HG03025 (cell line): ENCODE measurements at regions not wholly inside any gene's neighbourhood (a gene's known extent, or its start where the extent isn't known, plus 50 kb on each side); places are given as distances from the start of the nearest gene placed in this dataset.
A peak's percentile ranks its signal among the peaks of the same experiment; 100 is the strongest.
"Not testable (repeated sequence)": the region's sequence is repeated elsewhere in the genome, so short reads cannot be mapped to it uniquely, and the experiment has no call there.

Experiments
- ATAC-seq: cut with Tn5 transposase; IDR thresholded peaks from one replicate; pipeline ENCODE4 v1.9.1; 2021; ENCODE audit warnings: mild to moderate bottlenecking, moderate library complexity; ENCODE audit not compliant: unreplicated experiment, low FRiP score

DNA sequence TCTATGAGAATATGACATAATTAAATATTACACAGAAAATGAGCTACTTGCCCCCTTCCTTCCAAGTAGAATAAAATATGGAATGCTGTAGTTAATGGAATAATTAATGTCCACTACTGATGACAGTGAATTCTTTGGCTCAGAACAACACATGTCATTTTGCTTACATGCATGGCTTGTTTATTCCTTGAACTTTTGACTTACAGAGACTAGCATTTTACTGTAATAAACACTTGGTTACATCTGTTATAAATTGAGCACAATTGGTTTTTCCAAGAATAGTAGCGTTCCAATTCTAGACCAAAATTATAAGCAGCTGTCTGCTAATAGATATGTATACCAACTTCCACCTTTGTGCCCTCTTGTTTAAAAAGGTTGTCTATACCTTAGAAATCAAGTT, 286.7 kb downstream of the OTUD1 start:
- no peak for ATAC-seq

DNA sequence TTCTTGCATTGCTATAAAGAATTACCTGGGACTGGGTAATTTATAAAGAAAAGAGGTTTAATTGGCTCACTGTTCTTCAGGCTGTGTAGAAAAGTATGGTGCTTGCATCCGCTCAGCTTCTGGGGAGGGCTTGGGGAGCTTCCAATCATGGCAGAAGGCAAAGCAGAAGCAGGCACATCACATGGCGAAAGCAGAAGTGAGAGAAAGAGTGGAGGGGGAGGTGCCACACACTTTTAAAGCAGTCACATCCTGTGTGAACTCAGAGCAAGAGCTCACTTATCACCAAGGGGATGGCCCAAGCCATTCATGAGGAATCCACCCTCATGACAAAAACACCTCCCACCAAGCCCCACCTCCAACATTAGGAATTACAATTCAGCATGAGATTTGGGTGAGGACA, 303.5 kb downstream of the OTUD1 start:
- peak; percentile 85 for ATAC-seq

DNA sequence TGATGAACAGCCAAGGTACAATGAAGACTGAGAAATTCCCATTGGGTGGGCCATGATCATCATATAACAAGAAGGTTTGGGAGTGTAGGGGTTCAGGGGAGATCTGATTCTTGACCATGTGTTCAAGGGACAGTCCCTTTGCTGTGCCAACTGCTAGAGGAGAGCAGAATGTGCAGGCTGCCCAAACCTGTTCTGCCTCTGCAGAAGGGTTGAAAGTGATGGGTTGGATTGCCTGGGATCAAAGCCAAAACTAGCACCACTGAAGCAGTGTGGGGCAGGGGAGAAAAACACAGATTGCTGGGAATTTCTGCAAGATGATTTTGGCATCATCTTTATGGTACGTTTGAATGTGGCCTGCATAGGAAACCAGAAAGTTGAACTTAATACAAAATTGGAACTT, 303.9 kb downstream of the OTUD1 start:
- no peak for ATAC-seq

DNA sequence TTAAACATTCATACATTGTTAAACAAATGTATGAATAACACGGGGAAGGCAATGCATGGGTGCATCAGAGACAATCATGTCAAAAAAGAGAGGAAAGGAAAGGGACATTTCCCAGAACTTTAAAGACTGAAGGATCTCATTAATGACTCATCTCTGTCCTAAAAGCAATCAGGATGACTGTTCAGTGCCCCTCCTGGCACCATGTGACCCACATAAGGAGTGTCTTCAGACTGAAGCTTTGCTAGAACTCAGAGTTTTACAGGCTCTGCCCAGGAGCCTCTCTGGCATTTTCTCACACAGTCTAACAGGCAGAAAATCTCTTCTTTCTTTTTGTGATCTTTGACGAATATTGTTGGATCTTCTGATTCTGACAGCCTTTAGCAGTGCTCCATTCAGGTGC, 315.3 kb downstream of the OTUD1 start:
- no peak for ATAC-seq

DNA sequence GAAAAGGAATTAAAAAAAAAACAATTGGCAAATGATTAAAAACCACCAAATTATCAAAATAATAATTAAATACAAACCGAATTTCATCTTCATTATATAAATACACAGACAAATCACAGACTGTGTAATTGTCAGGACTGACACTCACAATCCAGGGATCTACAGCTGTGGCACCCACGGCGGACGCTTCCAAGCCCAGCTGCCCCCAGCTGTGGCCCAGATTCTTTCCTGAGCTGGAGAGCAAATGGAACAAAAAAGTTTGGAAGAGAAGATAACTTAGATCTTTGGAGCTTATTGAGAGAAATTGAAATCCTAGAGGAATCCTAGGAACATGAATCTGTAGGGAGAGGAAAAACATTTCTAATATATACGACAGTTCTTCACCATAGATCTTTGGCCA, 316.1 kb downstream of the OTUD1 start:
- no peak for ATAC-seq

DNA sequence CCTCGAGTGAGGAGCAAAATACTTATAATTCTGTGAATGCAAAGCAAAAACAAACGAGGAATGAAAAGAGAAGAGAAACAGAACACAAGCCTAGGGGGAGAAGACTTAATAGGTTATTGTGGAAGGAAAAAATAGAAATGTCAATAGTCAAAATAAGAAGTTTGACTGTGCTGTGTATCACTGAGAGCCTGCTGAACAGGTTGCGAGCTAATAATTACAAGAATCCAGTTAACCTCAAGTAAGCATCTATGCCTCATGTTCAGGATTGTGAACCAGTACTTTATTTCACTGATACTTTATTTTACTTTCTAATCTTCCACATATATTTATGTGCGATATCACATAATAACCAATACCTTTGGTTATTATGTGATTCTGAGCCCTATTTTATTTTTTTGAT, 316.7 kb downstream of the OTUD1 start:
- ATAC-seq = no peak

DNA sequence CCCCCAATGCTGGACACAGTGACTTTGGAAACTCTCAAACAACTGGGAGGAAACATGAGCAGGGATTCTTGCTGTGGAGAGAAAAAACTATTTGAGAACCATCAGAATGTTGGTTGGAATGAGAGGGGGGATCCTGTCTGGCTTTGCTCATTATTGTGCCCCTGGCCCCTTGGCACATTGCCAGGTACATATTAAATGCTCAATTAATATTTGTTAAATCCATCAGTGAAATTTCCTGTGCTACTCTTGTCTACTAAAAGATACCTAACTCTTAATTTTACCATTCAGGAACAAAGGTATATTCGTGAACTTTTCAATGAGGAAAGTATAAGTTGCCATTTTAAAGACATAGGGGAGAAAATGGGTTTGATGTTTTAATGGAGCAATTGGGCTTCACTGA, 329.4 kb downstream of the OTUD1 start:
- ATAC-seq = no peak

DNA sequence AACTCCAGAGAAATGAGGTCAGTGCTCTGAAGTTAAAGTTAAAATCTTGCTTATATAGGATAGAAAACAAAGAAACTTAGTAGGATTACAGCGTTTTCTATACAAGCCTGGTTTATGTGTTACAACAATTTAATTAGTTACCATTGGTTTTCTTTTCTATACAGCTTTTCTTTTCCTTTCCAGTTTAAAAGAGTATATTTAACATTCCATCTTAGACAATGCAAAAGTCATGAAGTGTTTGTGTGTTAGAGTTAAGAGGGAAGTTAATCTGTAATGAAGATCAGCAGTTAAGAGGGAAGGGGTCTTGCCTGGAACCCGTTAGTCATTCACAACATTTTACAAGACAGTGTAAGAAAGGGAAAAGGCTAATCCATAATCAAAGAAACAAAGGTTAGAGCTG, 338.3 kb downstream of the OTUD1 start:
- no peak for ATAC-seq

DNA sequence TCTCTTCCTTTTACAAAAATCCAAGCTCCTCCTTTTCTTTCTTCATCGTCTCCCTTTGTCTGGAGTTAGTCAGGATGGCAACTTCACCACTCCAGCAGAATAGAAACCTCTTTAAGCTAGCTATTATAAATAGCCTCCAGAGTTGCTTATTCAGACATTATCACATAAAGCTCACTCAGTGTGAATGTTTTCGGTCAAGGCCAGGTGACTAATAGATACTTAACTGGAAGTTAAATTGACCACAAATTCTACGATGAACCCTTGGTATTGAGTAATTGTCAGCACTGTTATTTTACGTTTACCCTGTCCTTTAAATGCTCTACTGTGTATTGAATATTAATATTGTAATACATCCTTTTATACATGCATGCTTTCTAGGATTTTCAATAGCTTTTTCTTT, 340.4 kb downstream of the OTUD1 start:
- ATAC-seq = no peak

DNA sequence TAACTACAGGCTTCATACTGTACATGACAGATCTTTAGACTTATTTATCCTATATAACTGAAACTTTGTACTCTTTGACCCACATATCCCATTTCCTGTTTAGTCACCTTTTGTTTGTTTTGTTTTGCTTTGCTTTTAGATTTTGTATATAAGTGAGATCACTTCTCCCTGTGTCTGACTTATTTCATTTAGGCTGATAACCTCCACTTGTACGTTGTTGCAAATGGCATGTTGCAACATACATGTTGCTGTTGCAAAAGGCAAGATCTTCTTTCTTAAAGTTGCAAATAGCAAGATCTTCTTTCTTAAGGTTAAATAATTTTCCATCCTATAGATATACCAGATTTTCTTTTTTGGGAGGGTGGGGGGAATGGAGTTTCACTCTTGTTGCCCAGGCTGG, 341.5 kb downstream of the OTUD1 start:
- no peak for ATAC-seq

DNA sequence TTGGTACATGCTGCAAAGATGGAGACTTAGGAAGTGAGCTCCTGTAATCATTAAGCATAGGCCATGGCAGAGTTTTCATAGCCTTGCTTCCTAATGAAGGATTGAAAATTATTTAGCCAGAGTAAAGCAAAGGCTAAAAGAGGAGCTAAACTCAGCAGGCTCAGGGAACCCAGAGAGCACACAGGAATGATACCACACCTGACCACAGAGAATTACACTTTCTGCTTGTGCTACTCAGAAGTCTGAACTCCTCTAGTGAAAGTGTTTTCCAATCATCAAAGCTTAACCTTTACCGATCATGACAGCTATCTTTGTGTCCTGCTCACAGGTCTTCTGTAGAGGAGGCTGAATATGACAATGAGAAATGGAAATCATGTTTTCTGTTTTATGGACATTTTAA, 347.7 kb downstream of the OTUD1 start:
- no peak for ATAC-seq

DNA sequence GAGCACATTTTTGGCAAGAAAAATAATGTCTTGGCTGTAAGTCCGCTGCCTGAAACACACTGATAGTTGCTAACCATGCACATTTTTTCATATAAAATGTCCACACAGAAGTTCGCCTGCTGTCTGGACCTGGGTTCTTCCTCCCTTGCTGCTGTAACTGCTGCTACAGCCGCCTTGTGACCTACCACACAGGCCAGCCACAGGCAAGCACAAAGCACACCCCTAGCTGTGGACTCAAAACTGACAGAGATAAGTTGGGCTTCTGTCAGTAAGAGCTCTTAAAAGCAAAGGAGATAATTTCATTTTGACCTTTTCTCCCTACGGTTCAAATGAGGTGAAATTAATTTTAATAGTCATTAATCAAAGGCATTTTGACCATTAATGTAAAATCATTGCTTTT, 354.7 kb downstream of the OTUD1 start:
- no peak for ATAC-seq

DNA sequence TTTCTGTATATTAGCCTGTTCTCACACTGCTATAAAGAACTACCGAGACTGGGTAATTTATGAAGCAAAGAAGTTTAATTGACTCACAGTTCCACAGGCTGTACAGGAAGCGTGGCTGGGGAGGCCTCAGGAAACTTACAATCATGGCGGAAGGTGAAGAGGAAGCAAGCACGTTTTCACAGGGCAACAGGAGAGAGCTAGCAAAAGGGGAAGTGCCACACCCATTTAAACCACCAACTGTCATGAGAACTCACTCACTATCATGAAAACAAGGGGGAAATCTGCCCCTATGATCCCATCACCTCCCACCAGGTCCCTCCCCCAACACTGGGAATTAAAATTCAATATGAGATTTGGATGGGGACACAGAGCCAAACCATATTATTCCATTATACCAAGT, 358.6 kb downstream of the OTUD1 start:
- ATAC-seq = not testable (repeated sequence)

DNA sequence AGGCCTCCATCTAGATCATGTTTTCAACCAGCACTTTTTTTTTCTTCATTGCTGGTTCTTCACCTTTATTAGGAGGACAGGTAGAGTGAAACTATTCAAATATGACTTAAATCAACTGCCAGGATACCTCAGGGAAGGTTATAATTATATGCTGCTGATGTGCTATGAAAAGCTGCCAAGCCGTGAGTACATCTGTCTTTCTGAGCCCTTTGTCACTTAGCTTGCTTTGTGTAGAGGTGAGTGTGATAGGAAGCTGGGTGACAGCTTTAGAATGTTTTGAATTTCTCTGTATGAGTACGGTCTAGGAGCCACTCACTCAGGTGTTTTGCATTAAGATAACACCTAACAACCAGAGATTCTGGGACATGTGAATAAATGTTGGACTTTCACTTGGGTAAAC, 365.2 kb downstream of the OTUD1 start:
- no peak for ATAC-seq

DNA sequence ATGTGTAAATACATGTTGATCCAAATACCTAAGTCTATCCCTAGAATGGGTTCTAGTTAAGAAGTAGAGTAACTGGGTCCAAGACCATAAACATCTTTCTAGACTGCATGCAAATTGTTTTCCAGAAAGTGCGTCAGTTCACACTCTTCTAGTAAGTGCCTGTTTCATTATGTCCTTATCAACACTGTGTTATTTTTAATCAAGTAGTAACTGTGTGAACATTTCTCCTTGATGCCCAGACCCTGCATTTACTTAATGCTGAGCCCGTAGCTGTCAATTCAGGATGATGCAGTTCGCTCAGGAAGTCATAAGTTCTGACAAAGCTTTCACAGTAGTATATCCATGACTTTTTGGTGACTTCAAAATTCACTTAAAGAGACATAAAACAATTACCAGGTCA, 374.8 kb downstream of the OTUD1 start:
- ATAC-seq = no peak

DNA sequence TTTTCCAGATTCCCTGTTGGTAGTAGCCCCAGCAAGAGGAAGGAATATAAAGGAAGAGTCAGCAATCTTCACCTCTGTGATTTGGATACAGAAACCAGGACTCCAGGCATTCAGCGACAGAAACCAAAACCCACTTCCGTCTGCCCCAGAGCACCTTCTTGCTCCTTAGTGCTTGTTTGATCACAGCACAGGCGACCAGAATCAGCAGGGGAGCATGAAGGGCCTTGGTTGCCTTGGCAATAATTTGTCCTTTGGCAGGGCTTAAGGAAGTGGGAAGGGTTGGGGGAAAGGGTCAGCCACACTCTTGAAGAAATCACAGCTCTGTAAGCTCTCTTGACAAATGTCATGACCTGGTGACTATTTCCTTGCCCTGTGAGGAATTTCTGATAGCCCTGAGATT, 379.6 kb downstream of the OTUD1 start:
- no peak for ATAC-seq

DNA sequence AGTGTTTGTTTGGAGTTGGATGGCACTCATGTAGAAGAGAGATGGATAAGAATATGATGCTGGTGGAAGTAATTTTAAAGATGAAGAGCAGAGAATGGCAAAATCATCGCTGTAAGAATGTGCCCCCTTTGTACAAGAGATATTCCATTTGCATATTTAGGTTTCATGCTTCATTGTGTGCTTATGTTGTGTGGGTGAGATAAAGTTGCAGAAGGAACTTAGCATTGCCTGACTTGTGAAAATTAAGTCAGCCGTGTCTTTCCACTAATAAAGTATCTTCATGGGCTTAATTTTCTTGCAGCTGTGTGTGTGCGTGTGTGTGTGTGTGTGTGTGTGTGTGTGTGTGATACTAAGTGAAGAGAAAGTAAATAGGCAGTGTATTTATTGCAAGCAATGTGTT, 381.9 kb downstream of the OTUD1 start:
- no peak for ATAC-seq

DNA sequence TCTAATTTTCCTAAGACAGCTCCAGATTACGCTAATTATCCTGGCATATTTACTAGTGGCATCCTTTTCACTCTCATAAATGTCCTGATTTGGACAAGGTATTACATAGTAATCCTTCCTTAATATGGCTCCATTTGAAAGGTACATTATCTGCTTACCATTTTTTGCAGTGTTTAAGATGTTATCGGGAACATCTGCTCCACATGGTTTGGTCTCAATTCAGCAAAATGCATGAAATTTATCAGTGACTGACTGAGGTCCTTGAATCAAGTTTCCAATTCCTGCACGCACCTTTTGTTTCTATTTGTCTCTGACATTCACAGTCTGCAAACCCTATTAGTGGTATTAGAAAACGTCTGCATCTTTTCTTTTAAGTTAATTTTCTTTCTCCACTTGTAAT, 384.1 kb upstream of the KIAA1217 start:
- no peak for ATAC-seq

DNA sequence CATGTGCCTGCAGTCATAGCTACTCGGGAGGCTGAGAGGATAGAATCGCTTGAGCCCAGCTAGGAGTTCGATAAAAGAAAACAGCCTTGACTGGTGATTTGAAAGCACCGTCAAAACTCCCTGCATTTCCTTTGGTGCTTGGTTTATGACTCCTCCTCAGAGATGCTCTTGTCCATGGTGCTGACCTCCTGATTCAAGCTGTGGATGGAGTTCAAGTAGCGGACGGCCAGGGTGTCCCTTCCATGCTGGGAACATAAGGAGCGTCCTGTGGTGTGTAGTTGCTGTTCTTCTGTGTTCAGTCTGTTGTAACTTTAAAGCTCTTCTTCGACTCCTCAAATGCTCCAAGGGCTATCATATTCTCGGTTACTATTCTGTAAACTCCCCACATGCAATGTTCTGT, 382.5 kb upstream of the KIAA1217 start:
- no peak for ATAC-seq

DNA sequence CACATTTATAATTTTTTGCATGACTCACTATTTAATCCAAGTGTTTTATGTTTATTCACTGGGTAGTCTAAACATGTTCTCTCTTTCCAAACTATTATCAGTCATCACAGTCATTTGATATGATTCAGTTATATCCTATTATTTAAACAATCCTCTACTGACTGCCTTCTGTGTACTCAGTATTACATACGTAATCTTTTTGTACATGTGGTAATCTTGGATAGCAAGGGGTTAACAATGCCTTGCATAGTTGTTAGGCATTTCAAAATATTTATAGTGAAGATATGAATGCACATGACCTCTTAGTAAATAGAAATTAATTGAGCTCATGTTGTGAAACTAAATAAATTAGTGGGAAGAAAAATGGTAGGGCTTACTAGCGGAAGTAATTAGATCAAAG, 379.4 kb upstream of the KIAA1217 start:
- no peak for ATAC-seq

DNA sequence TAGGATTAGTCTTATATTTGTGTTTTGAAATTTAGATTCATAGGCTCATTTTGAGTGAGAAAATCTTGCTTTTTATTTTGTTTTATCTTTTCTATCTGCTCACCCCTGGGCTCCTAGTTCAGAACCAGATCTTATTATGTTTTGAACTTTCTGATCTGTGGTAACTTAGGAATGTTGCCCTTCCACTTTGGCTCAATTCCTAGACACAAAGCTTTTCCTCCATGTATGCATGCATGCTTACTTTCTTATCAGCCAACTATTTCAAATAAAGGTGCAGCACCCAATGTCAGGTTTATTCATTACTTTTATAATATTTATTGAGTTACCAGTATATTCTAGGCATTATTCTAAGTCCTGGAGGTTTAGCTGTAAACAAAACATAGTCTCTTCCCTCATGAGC, 374.8 kb upstream of the KIAA1217 start:
- ATAC-seq = no peak

DNA sequence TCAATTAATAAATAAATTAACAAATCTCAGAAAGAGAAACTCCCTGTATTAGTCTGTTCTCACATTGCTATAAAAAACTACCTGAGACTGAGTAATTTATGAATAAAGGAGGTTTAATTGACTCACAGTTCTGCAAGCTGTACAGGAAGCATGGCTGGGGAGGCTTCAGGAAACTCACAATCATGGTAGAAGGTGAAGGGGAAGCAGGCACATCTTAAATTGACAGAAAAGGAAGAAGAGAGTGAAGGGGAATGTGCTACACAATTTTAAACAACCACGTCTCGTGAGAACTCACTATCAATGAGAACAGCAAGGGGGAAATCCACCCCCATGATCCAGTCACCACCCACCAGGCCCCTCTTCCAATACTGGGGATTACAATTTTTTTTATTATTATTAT, 358.3 kb upstream of the KIAA1217 start:
- ATAC-seq = no peak

DNA sequence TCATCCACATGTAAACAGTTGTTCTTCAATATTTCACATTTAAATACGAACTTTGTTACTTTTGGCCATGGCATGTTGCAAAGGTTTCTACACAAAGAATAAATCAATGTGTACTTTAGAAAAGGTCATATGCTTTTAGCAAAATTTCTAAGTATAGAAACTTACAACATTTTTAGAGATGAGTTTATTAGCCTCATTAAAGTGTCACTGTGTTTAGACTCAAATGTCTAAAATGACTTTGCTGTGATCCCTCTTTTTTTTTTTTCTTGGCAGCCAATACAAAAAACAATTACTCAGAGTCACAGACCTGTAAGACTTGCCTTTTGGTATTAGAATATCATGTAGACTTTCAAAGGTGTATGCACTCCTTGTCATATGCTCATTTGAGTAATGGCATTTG, 349.3 kb upstream of the KIAA1217 start:
- ATAC-seq = no peak
